ENCODE measurements at regions not wholly inside any gene's neighbourhood (a gene's known extent, or its start where the extent isn't known, plus 50 kb on each side); places are given as distances from the start of the nearest gene placed in this dataset.

- Histone ChIP-seq H3K4me3 (ENCODE audit: low read length in 2 of 2) (no peak overlapping the region), H3K27ac (ENCODE audit: low read depth, low read length) (no peak overlapping the region), H3K9me3 (ENCODE audit: control insufficient read depth in 1 of 2, low read length in 2 of 2) (no peaks in the 10 kb centered on the region), H3K27me3 (ENCODE audit: insufficient read depth, low read length) (no peaks in the 10 kb centered on the region), H3K4me1 (ENCODE audit: insufficient read depth, low read length) (no peaks in the 10 kb centered on the region), H3K36me3 (ENCODE audit: insufficient read depth, low read length) (no peaks in the 10 kb centered on the region)
- POLR2A ChIA-PET (ENCODE audit: partially characterized antibody), result no interaction called here
- no peaks in the 10 kb centered on the region for H3K4me1 Mint-ChIP-seq
- CTCF ChIA-PET (ENCODE audit: partially characterized antibody), result no interaction called here
- DNase-seq, result no peak
- H3K36me3 Mint-ChIP-seq, result no peaks in the 10 kb centered on the region
- H3K9me3 Mint-ChIP-seq, result no peaks in the 10 kb centered on the region
- H3K4me3 Mint-ChIP-seq, result no peak overlapping the region
- no peak overlapping the region for H3K27ac Mint-ChIP-seq
- intact Hi-C loops (cut with micrococcal nuclease), result no loop called here
- peaks cover 8 to 14% of the 10 kb centered on the region in 2 donors for H3K27me3 Mint-ChIP-seq
These were observed 80.0 kb downstream of the NREP start for GRCh38 chr5:111676926-111677415.

GRCh38 chr5:111676466-111676865 is 80.5 kb downstream of the NREP start:
- Histone ChIP-seq H3K9me3 (ENCODE audit: control insufficient read depth in 1 of 2, low read length in 2 of 2) (no peaks in the 10 kb centered on the region), H3K27ac (ENCODE audit: low read depth, low read length) (no peak overlapping the region), H3K4me1 (ENCODE audit: insufficient read depth, low read length) (no peaks in the 10 kb centered on the region), H3K36me3 (ENCODE audit: insufficient read depth, low read length) (no peaks in the 10 kb centered on the region), H3K27me3 (ENCODE audit: insufficient read depth, low read length) (no peaks in the 10 kb centered on the region), H3K4me3 (ENCODE audit: low read length in 2 of 2) (no peak overlapping the region)
- Mint-ChIP-seq H3K9me3 (no peaks in the 10 kb centered on the region), H3K4me3 (no peak overlapping the region), H3K27me3 (peaks cover 8 to 14% of the 10 kb centered on the region in 2 donors), H3K4me1 (no peaks in the 10 kb centered on the region), H3K27ac (no peak overlapping the region), H3K36me3 (no peaks in the 10 kb centered on the region)
- intact Hi-C loops (cut with micrococcal nuclease), result no loop called here
- POLR2A ChIA-PET (ENCODE audit: partially characterized antibody), result no interaction called here
- CTCF ChIA-PET (ENCODE audit: partially characterized antibody), result no interaction called here
- no peak for DNase-seq

- intact Hi-C loops (cut with micrococcal nuclease), result no loop called here
- H3K4me3 Mint-ChIP-seq, result no peak overlapping the region
- no peak for DNase-seq
- no peak overlapping the region for H3K27ac ChIP-seq (ENCODE audit: low read depth, low read length)
- CTCF ChIA-PET (ENCODE audit: partially characterized antibody), result no interaction called here
- no peaks in the 10 kb centered on the region for H3K9me3 ChIP-seq (ENCODE audit: control insufficient read depth in 1 of 2, low read length in 2 of 2)
- no peak overlapping the region for H3K27ac Mint-ChIP-seq
- H3K36me3 ChIP-seq (ENCODE audit: insufficient read depth, low read length), result no peaks in the 10 kb centered on the region
- H3K4me1 Mint-ChIP-seq, result no peaks in the 10 kb centered on the region
- H3K27me3 ChIP-seq (ENCODE audit: insufficient read depth, low read length), result no peaks in the 10 kb centered on the region
- H3K27me3 Mint-ChIP-seq, result peaks cover 6 to 10% of the 10 kb centered on the region in 2 donors
- H3K9me3 Mint-ChIP-seq, result no peaks in the 10 kb centered on the region
- H3K4me3 ChIP-seq (ENCODE audit: low read length in 2 of 2), result no peak overlapping the region
- no peaks in the 10 kb centered on the region for H3K4me1 ChIP-seq (ENCODE audit: insufficient read depth, low read length)
- no peaks in the 10 kb centered on the region for H3K36me3 Mint-ChIP-seq
- POLR2A ChIA-PET (ENCODE audit: partially characterized antibody), result no interaction called here
These were observed 81.6 kb downstream of the NREP start for GRCh38 chr5:111675201-111675934.

GRCh38 chr5:111673891-111674626 is 82.9 kb downstream of the NREP start:
- Histone ChIP-seq H3K4me3 (ENCODE audit: low read length in 2 of 2) (no peak overlapping the region), H3K36me3 (ENCODE audit: insufficient read depth, low read length) (no peaks in the 10 kb centered on the region), H3K9me3 (ENCODE audit: control insufficient read depth in 1 of 2, low read length in 2 of 2) (no peaks in the 10 kb centered on the region), H3K27me3 (ENCODE audit: insufficient read depth, low read length) (no peaks in the 10 kb centered on the region), H3K4me1 (ENCODE audit: insufficient read depth, low read length) (no peaks in the 10 kb centered on the region), H3K27ac (ENCODE audit: low read depth, low read length) (no peak overlapping the region)
- Mint-ChIP-seq H3K27me3 (peaks cover 6 to 10% of the 10 kb centered on the region in 2 donors), H3K27ac (no peak overlapping the region), H3K4me3 (no peak overlapping the region), H3K9me3 (no peaks in the 10 kb centered on the region), H3K36me3 (no peaks in the 10 kb centered on the region), H3K4me1 (no peaks in the 10 kb centered on the region)
- DNase-seq, result no peak
- intact Hi-C loops (cut with micrococcal nuclease), result no loop called here
- ChIA-PET POLR2A (ENCODE audit: partially characterized antibody) (no interaction called here), CTCF (ENCODE audit: partially characterized antibody) (no interaction called here)

GRCh38 chr5:111672099-111672498 is 84.9 kb downstream of the NREP start:
- H3K4me1 Mint-ChIP-seq, result no peaks in the 10 kb centered on the region
- Histone ChIP-seq H3K36me3 (ENCODE audit: insufficient read depth, low read length) (no peaks in the 10 kb centered on the region), H3K27me3 (ENCODE audit: insufficient read depth, low read length) (no peaks in the 10 kb centered on the region), H3K9me3 (ENCODE audit: control insufficient read depth in 1 of 2, low read length in 2 of 2) (no peaks in the 10 kb centered on the region), H3K4me1 (ENCODE audit: insufficient read depth, low read length) (no peaks in the 10 kb centered on the region), H3K27ac (ENCODE audit: low read depth, low read length) (no peak overlapping the region), H3K4me3 (ENCODE audit: low read length in 2 of 2) (no peak overlapping the region)
- H3K27ac Mint-ChIP-seq, result no peak overlapping the region
- no peak for DNase-seq
- intact Hi-C loops (cut with micrococcal nuclease), result no loop called here
- H3K9me3 Mint-ChIP-seq, result no peaks in the 10 kb centered on the region
- POLR2A ChIA-PET (ENCODE audit: partially characterized antibody), result no interaction called here
- peaks cover 2 to 10% of the 10 kb centered on the region in 2 donors for H3K27me3 Mint-ChIP-seq
- no peaks in the 10 kb centered on the region for H3K36me3 Mint-ChIP-seq
- CTCF ChIA-PET (ENCODE audit: partially characterized antibody), result no interaction called here
- H3K4me3 Mint-ChIP-seq, result no peak overlapping the region

- H3K4me1 Mint-ChIP-seq, result no peaks in the 10 kb centered on the region
- H3K27me3 Mint-ChIP-seq, result peaks cover 2 to 8% of the 10 kb centered on the region in 2 donors
- no peak for DNase-seq
- ChIA-PET CTCF (ENCODE audit: partially characterized antibody) (no interaction called here), POLR2A (ENCODE audit: partially characterized antibody) (no interaction called here)
- intact Hi-C loops (cut with micrococcal nuclease), result no loop called here
- H3K27ac Mint-ChIP-seq, result no peak overlapping the region
- no peaks in the 10 kb centered on the region for H3K36me3 ChIP-seq (ENCODE audit: insufficient read depth, low read length)
- no peaks in the 10 kb centered on the region for H3K9me3 Mint-ChIP-seq
- no peaks in the 10 kb centered on the region for H3K27me3 ChIP-seq (ENCODE audit: insufficient read depth, low read length)
- no peak overlapping the region for H3K4me3 ChIP-seq (ENCODE audit: low read length in 2 of 2)
- H3K36me3 Mint-ChIP-seq, result no peaks in the 10 kb centered on the region
- no peak overlapping the region for H3K4me3 Mint-ChIP-seq
- H3K27ac ChIP-seq (ENCODE audit: low read depth, low read length), result no peak overlapping the region
- H3K9me3 ChIP-seq (ENCODE audit: control insufficient read depth in 1 of 2, low read length in 2 of 2), result no peaks in the 10 kb centered on the region
- H3K4me1 ChIP-seq (ENCODE audit: insufficient read depth, low read length), result no peaks in the 10 kb centered on the region
These were observed 86.0 kb downstream of the NREP start for GRCh38 chr5:111670826-111671492.

GRCh38 chr5:111668477-111669414 is 88.2 kb downstream of the NREP start:
- no peak for DNase-seq
- no peak overlapping the region for H3K27ac Mint-ChIP-seq
- POLR2A ChIA-PET (ENCODE audit: partially characterized antibody), result no interaction called here

More at GRCh38 chr5:111668477-111669414, 88.2 kb downstream of the NREP start:
- Mint-ChIP-seq H3K4me3 (no peak overlapping the region), H3K27me3 (peaks cover 0 to 3% of the 10 kb centered on the region in 2 donors), H3K4me1 (no peaks in the 10 kb centered on the region), H3K36me3 (no peaks in the 10 kb centered on the region), H3K9me3 (no peaks in the 10 kb centered on the region)
- Histone ChIP-seq H3K27me3 (ENCODE audit: insufficient read depth, low read length) (no peaks in the 10 kb centered on the region), H3K4me3 (ENCODE audit: low read length in 2 of 2) (no peak overlapping the region), H3K27ac (ENCODE audit: low read depth, low read length) (no peak overlapping the region), H3K36me3 (ENCODE audit: insufficient read depth, low read length) (no peaks in the 10 kb centered on the region), H3K4me1 (ENCODE audit: insufficient read depth, low read length) (no peaks in the 10 kb centered on the region), H3K9me3 (ENCODE audit: control insufficient read depth in 1 of 2, low read length in 2 of 2) (no peaks in the 10 kb centered on the region)
- intact Hi-C loops (cut with micrococcal nuclease), result no loop called here
- CTCF ChIA-PET (ENCODE audit: partially characterized antibody), result no interaction called here

Data from CD4-positive, alpha-beta memory T cell (primary cell).